Choroid plexus epithelial cell (primary cell): ENCODE measurements at regions not wholly inside any gene's neighbourhood (a gene's known extent, or its start where the extent isn't known, plus 50 kb on each side); places are given as distances from the start of the nearest gene placed in this dataset.
"Not testable (repeated sequence)": the region's sequence is repeated elsewhere in the genome, so short reads cannot be mapped to it uniquely, and the experiment has no call there.

ENCODE experiments used
- DNase-seq: peaks from one replicate; pipeline ENCODE4 v3.0.0-alpha.2; 2010; ENCODE audit warnings: low read depth
- H3K4me3 ChIP-seq: 2 replicates; pipeline ENCODE4 v1.5.1; 2011; ENCODE audit warnings: low read depth, mild to moderate bottlenecking, control low read depth, low read length, moderate library complexity
- CTCF ChIP-seq: conservative IDR thresholded peaks from 2 replicates; pipeline ENCODE4 v1.5.1; 2011; ENCODE audit warnings: low read depth, mild to moderate bottlenecking, control low read depth, inconsistent platforms, low read length, moderate library complexity

- H3K4me3 ChIP-seq: no peak overlapping the region
- DNase-seq: no peak
- TF ChIP-seq CTCF: no peak
These were observed 1105.5 kb downstream of the TMEM121 start for GRCh38 chr14:106631879-106632278.

- no peak overlapping the region for H3K4me3 ChIP-seq
- DNase-seq: no peak
- TF ChIP-seq CTCF: no peak
These were observed 1107.3 kb downstream of the TMEM121 start for GRCh38 chr14:106633721-106634120.

GRCh38 chr14:106635569-106635968, 1109.2 kb downstream of the TMEM121 start:
- DNase-seq: no peak
- H3K4me3 ChIP-seq: no peak overlapping the region
- no peak for TF ChIP-seq CTCF

GRCh38 chr14:106638786-106639452, 1112.5 kb downstream of the TMEM121 start:
- DNase-seq, H3K4me3 ChIP-seq: not testable (repeated sequence)

DNA sequence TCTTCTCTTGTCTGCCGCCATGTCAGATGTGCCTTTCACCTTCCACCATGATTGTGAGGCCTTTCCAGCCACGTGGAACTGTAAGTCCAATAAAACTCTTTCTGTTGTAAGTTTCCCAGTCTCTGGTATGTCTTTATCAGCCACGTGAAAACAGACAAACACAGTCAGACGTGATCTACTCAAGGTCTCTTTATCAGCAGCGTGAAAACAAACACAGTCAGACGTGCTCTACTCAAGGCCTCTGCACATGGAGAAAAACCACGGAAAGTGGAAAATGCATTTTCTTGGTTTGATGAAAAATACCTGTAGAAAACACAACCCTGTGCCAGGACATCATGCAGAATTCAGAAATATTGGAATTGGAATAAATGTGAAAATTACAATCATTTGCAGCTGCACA, 1115.7 kb downstream of the TMEM121 start:
- DNase-seq: no peak
- TF ChIP-seq CTCF: no peak

GRCh38 chr14:106642971-106643370, 1116.6 kb downstream of the TMEM121 start:
- H3K4me3 ChIP-seq, DNase-seq: not testable (repeated sequence)

More for the DNA sequence above, 1115.7 kb downstream of the TMEM121 start:
- no peak overlapping the region for H3K4me3 ChIP-seq

GRCh38 chr14:106648874-106649273, 1122.5 kb downstream of the TMEM121 start:
- DNase-seq, H3K4me3 ChIP-seq: not testable (repeated sequence)

- no peak for DNase-seq
- no peak overlapping the region for H3K4me3 ChIP-seq
- no peak for TF ChIP-seq CTCF
These were observed 1124.6 kb downstream of the TMEM121 start for GRCh38 chr14:106651016-106651415.

DNA sequence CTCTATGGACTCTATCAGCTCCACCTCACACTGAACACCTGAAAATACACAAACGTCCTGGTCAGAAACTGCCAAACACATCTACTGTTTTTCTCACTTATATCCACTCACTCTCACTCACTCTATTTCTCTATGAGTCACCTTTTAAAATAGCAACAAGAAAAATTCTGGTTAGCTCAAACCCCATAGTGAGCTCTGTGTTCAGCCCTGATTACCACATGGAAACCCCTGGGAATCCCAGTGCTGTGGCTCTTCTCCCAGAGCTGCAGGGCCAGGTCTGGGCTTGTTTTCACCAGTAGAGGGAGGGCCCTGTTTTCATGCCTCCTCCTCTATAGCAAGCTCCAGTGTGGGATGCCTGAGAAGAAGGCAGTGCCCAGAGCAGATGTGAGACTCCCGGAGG, 1126.1 kb downstream of the TMEM121 start:
- TF ChIP-seq CTCF: no peak
- DNase-seq: no peak
- H3K4me3 ChIP-seq: no peak overlapping the region
